ENCODE measurements at regions not wholly inside any gene's neighbourhood (a gene's known extent, or its start where the extent isn't known, plus 50 kb on each side); places are given as distances from the start of the nearest gene placed in this dataset.

GRCh38 chr10:130575756-130576285, 439.6 kb downstream of the GLRX3 start:
- H3K27ac ChIP-seq (ENCODE audit: low read depth, low read length, poor library complexity, severe bottlenecking): no peak overlapping the region
- no peaks in the 10 kb centered on the region for H3K9me3 ChIP-seq (ENCODE audit: low read depth, low read length, poor library complexity, severe bottlenecking)
- TF ChIP-seq CTCF (conservative IDR thresholded peaks at IDR 0.05; ENCODE audit: low read depth, low read length): no peak
- no peak for TF ChIP-seq EZH2 (IDR thresholded peaks at IDR 0.05; ENCODE audit: borderline replicate concordance, low read depth, low read length, poor library complexity, severe bottlenecking)
- H3K36me3 ChIP-seq (ENCODE audit: insufficient read depth, low read length, poor library complexity, severe bottlenecking): no peaks in the 10 kb centered on the region
- DNase-seq (ENCODE audit: low spot score): no peak
- H3K4me1 ChIP-seq (ENCODE audit: insufficient read depth, low read length, poor library complexity, severe bottlenecking): no peaks in the 10 kb centered on the region
- CTCF ChIA-PET: no interaction called here
- POLR2A ChIA-PET (ENCODE audit: low non-redundant PET): no interaction called here
- intact Hi-C loops (cut with micrococcal nuclease; ENCODE audit: unreplicated experiment): no loop called here
- no TSS peak for BruUV-seq (replicated peaks)
- H3K27me3 ChIP-seq (replicated peaks; ENCODE audit: insufficient read depth, low read depth, low read length, poor library complexity): no peaks in the 10 kb centered on the region
- no peak overlapping the region for H3K4me3 ChIP-seq (ENCODE audit: low read depth, low read length, poor library complexity, severe bottlenecking)

- DNase-seq (ENCODE audit: low spot score): no peak
- Histone ChIP-seq H3K27ac (ENCODE audit: low read depth, low read length, poor library complexity, severe bottlenecking) (no peak overlapping the region), H3K4me1 (ENCODE audit: insufficient read depth, low read length, poor library complexity, severe bottlenecking) (no peaks in the 10 kb centered on the region), H3K36me3 (ENCODE audit: insufficient read depth, low read length, poor library complexity, severe bottlenecking) (no peaks in the 10 kb centered on the region), H3K4me3 (ENCODE audit: low read depth, low read length, poor library complexity, severe bottlenecking) (no peak overlapping the region), H3K27me3 (replicated peaks; ENCODE audit: insufficient read depth, low read depth, low read length, poor library complexity) (no peaks in the 10 kb centered on the region), H3K9me3 (ENCODE audit: low read depth, low read length, poor library complexity, severe bottlenecking) (no peaks in the 10 kb centered on the region)
- ChIA-PET CTCF (no interaction called here), POLR2A (ENCODE audit: low non-redundant PET) (no interaction called here)
- no TSS peak for BruUV-seq (replicated peaks)
- TF ChIP-seq CTCF (conservative IDR thresholded peaks at IDR 0.05; ENCODE audit: low read depth, low read length) (no peak), EZH2 (IDR thresholded peaks at IDR 0.05; ENCODE audit: borderline replicate concordance, low read depth, low read length, poor library complexity, severe bottlenecking) (no peak)
- intact Hi-C loops (cut with micrococcal nuclease; ENCODE audit: unreplicated experiment): no loop called here
Observed at GRCh38 chr10:130576427-130576826, 440.2 kb downstream of the GLRX3 start.

- intact Hi-C loops (cut with micrococcal nuclease; ENCODE audit: unreplicated experiment): no loop called here
- Histone ChIP-seq H3K27ac (ENCODE audit: low read depth, low read length, poor library complexity, severe bottlenecking) (no peak overlapping the region), H3K9me3 (ENCODE audit: low read depth, low read length, poor library complexity, severe bottlenecking) (no peaks in the 10 kb centered on the region), H3K4me1 (ENCODE audit: insufficient read depth, low read length, poor library complexity, severe bottlenecking) (no peaks in the 10 kb centered on the region), H3K36me3 (ENCODE audit: insufficient read depth, low read length, poor library complexity, severe bottlenecking) (no peaks in the 10 kb centered on the region), H3K27me3 (replicated peaks; ENCODE audit: insufficient read depth, low read depth, low read length, poor library complexity) (no peaks in the 10 kb centered on the region), H3K4me3 (ENCODE audit: low read depth, low read length, poor library complexity, severe bottlenecking) (no peak overlapping the region)
- no TSS peak for BruUV-seq (replicated peaks)
- POLR2A ChIA-PET (ENCODE audit: low non-redundant PET): no interaction called here
- DNase-seq (ENCODE audit: low spot score): no peak
- TF ChIP-seq EZH2 (IDR thresholded peaks at IDR 0.05; ENCODE audit: borderline replicate concordance, low read depth, low read length, poor library complexity, severe bottlenecking): no peak
- no peak for TF ChIP-seq CTCF (conservative IDR thresholded peaks at IDR 0.05; ENCODE audit: low read depth, low read length)
- CTCF ChIA-PET: no interaction called here
Observed at GRCh38 chr10:130577039-130577438, 440.8 kb downstream of the GLRX3 start.

All from A673 (cell line).